Thoracic aorta (tissue), 2 donors: ENCODE measurements at regions not wholly inside any gene's neighbourhood (a gene's known extent, or its start where the extent isn't known, plus 50 kb on each side); places are given as distances from the start of the nearest gene placed in this dataset.

Experiments used
- ATAC-seq: fragments of 150-250 bp; one replicate; pipeline ENCODE4 v1.8.0; 2017; ENCODE audit warnings: low read depth; ENCODE audit not compliant: insufficient number of reproducible peaks, low FRiP score
- DNase-seq: peaks from one replicate; pipeline ENCODE4 v3.0.0-alpha.2; 2020; ENCODE audit warnings: low spot score
- H3K27ac ChIP-seq, 2 donors: fragments of 200-600 bp; sonication (generic); 1 replicate in 1 of 2; 2 replicates in 1 of 2; pipeline ENCODE4 v1.5.1; 2016; ENCODE audit warnings: mild to moderate bottlenecking in 2 of 2, moderate library complexity in 2 of 2
- H3K27me3 ChIP-seq: fragments of 200-600 bp; sonication (generic); replicated peaks from 2 replicates; pipeline ENCODE4 v1.6.0; 2016; ENCODE audit warnings: mild to moderate bottlenecking; ENCODE audit not compliant: insufficient read depth
- H3K36me3 ChIP-seq: fragments of 200-600 bp; sonication (generic); one replicate; pipeline ENCODE4 v1.5.1; 2016
- H3K4me1 ChIP-seq, 2 donors: fragments of 200-600 bp; sonication (generic); 1 replicate in 1 of 2; 2 replicates in 1 of 2; pipeline versions ENCODE4 v1.5.1 to v1.6.0; 2016; ENCODE audit warnings: low read depth in 2 of 2, mild to moderate bottlenecking in 1 of 2; ENCODE audit not compliant: control insufficient read depth in 1 of 2
- H3K4me3 ChIP-seq: fragments of 200-600 bp; sonication (generic); 2 replicates; pipeline ENCODE4 v1.5.1; 2016; ENCODE audit warnings: mild to moderate bottlenecking
- H3K9me3 ChIP-seq: fragments of 200-600 bp; sonication (generic); 2 replicates; pipeline ENCODE4 v1.5.1; 2016
- TF ChIP-seq, protein P1 (sequence below): fragments of 200-600 bp; sonication (generic); IDR thresholded peaks from one replicate; pipeline ENCODE4 v1.5.1; 2019; ENCODE audit warnings: antibody characterized with exemption

GRCh38 chr5:167810573-167810972 lies 480.9 kb upstream of the WWC1 start:
- H3K36me3 ChIP-seq = no peaks in the 10 kb centered on the region
- DNase-seq = no peak

DNA sequence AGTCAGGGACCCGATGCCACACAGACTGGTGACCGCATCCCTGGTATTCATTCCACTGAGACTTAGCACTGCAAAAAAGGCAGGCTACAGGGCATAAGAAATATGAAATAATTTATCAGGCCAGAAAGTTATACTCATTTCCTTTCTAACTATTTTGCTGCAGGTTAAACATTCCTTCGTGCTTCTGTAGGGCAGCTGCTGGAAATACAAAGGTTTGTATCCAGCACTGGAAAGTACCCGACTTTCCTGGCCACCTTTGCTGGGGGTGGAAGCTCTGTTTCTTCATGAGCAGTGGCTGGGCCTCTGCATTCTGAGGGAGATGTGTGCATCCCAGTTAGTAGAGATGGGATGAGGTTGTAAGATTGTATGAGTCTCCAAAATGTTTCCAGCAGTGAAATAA lies 478.6 kb upstream of the WWC1 start:
- Histone ChIP-seq H3K4me3 (no peak overlapping the region), H3K9me3 (no peaks in the 10 kb centered on the region), H3K27ac (no peak overlapping the region), H3K36me3 (no peaks in the 10 kb centered on the region), H3K4me1 (no peaks in the 10 kb centered on the region), H3K27me3 (no peaks in the 10 kb centered on the region)
- TF ChIP-seq, protein P1, sequence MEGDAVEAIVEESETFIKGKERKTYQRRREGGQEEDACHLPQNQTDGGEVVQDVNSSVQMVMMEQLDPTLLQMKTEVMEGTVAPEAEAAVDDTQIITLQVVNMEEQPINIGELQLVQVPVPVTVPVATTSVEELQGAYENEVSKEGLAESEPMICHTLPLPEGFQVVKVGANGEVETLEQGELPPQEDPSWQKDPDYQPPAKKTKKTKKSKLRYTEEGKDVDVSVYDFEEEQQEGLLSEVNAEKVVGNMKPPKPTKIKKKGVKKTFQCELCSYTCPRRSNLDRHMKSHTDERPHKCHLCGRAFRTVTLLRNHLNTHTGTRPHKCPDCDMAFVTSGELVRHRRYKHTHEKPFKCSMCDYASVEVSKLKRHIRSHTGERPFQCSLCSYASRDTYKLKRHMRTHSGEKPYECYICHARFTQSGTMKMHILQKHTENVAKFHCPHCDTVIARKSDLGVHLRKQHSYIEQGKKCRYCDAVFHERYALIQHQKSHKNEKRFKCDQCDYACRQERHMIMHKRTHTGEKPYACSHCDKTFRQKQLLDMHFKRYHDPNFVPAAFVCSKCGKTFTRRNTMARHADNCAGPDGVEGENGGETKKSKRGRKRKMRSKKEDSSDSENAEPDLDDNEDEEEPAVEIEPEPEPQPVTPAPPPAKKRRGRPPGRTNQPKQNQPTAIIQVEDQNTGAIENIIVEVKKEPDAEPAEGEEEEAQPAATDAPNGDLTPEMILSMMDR = no peak
- ATAC-seq (no peak), DNase-seq (no peak)

More at GRCh38 chr5:167810573-167810972, 480.9 kb upstream of the WWC1 start:
- no peak overlapping the region for H3K27ac ChIP-seq
- no peaks in the 10 kb centered on the region for H3K9me3 ChIP-seq
- no peaks in the 10 kb centered on the region for H3K27me3 ChIP-seq
- ATAC-seq = no peak
- TF ChIP-seq, protein P1 = no peak
- no peaks in the 10 kb centered on the region for H3K4me1 ChIP-seq
- H3K4me3 ChIP-seq = no peak overlapping the region

DNA sequence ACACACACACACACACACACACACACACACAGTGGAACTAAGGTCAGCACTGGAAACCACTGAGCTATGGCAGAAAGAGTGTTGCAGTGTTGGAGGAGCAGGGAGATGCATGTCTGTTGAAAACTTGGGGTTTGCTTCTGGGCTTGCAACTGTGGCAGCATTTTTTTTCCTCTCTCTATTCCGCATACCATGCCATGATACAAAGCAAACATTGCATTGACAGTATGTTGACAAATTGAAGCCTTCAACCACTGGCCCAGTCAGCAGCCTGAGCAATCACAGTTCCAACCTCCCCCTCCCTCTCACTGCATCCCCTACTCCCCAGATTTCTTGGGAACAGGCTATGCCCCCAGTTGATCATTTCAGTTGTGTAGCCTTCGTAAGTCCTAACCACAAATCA lies 478.1 kb upstream of the WWC1 start:
- ATAC-seq (no peak), DNase-seq (no peak)
- Histone ChIP-seq H3K27ac (no peak overlapping the region), H3K36me3 (no peaks in the 10 kb centered on the region), H3K27me3 (no peaks in the 10 kb centered on the region), H3K9me3 (no peaks in the 10 kb centered on the region), H3K4me3 (no peak overlapping the region), H3K4me1 (no peaks in the 10 kb centered on the region)
- TF ChIP-seq, protein P1 = no peak

DNA sequence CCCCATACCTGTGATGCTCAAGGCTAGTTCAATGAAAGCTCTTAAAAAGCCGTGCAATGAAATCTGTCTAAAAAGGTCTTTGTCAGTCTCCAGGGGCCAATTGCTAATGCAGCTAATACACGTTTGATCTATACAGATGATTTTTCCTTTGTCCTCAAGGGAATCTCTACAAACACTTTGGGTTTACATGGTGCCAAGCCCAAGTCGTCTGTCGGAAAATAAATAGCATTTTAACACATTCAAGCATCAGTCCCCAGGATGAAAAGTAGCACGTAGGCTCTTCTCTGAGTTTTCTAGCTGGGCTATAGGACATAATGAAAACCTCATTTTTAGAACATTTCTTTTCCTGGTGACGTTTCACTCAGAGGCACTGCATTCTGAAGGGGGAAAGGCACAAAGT lies 477.4 kb upstream of the WWC1 start:
- H3K27ac ChIP-seq = no peak overlapping the region
- H3K4me3 ChIP-seq = no peak overlapping the region
- no peaks in the 10 kb centered on the region for H3K4me1 ChIP-seq
- H3K9me3 ChIP-seq = no peaks in the 10 kb centered on the region
- no peaks in the 10 kb centered on the region for H3K36me3 ChIP-seq
- TF ChIP-seq, protein P1 = no peak
- H3K27me3 ChIP-seq = no peaks in the 10 kb centered on the region
- no peak for DNase-seq
- ATAC-seq = no peak

GRCh38 chr5:167814828-167815227 lies 476.6 kb upstream of the WWC1 start:
- Histone ChIP-seq H3K9me3 (no peaks in the 10 kb centered on the region), H3K4me1 (no peaks in the 10 kb centered on the region), H3K27ac (no peak overlapping the region), H3K4me3 (no peak overlapping the region), H3K36me3 (no peaks in the 10 kb centered on the region), H3K27me3 (no peaks in the 10 kb centered on the region)
- TF ChIP-seq, protein P1 = no peak
- ATAC-seq (no peak), DNase-seq (no peak)
